ENCODE measurements at regions not wholly inside any gene's neighbourhood (a gene's known extent, or its start where the extent isn't known, plus 50 kb on each side); places are given as distances from the start of the nearest gene placed in this dataset.
A peak's percentile ranks its signal among the peaks of the same experiment; 100 is the strongest.

- Mint-ChIP-seq H3K4me1 (ENCODE audit: low read depth) (no peaks in the 10 kb centered on the region), H3K27me3 (no peaks in the 10 kb centered on the region), H3K27ac (no peak overlapping the region), H3K9me3 (ENCODE audit: low read depth) (no peaks in the 10 kb centered on the region), H3K36me3 (ENCODE audit: insufficient read depth) (peaks cover 5% of the 10 kb centered on the region), H3K4me3 (ENCODE audit: low read depth) (no peak overlapping the region)
- TF ChIP-seq CTCF (IDR thresholded peaks at IDR 0.05; ENCODE audit: unreplicated experiment) = no peak
- DNase-seq (ENCODE audit: low spot score, unreplicated experiment) = no peak
Observed at GRCh38 chr11:70654016-70654415, 255.7 kb downstream of the CTTN start.

- no peak for TF ChIP-seq CTCF (IDR thresholded peaks at IDR 0.05; ENCODE audit: unreplicated experiment)
- no peaks in the 10 kb centered on the region for H3K9me3 Mint-ChIP-seq (ENCODE audit: low read depth)
- no peak overlapping the region for H3K4me3 Mint-ChIP-seq (ENCODE audit: low read depth)
- peaks cover 13% of the 10 kb centered on the region for H3K36me3 Mint-ChIP-seq (ENCODE audit: insufficient read depth)
- H3K4me1 Mint-ChIP-seq (ENCODE audit: low read depth) = no peaks in the 10 kb centered on the region
- H3K27ac Mint-ChIP-seq = no peak overlapping the region
- H3K27me3 Mint-ChIP-seq = no peaks in the 10 kb centered on the region
- DNase-seq (ENCODE audit: low spot score, unreplicated experiment) = no peak
Observed at GRCh38 chr11:70655816-70656215, 257.5 kb downstream of the CTTN start.

- Mint-ChIP-seq H3K9me3 (ENCODE audit: low read depth) (no peaks in the 10 kb centered on the region), H3K4me3 (ENCODE audit: low read depth) (no peak overlapping the region), H3K27ac (peak overlapping the region; percentile 12), H3K36me3 (ENCODE audit: insufficient read depth) (peaks cover 13% of the 10 kb centered on the region), H3K4me1 (ENCODE audit: low read depth) (no peaks in the 10 kb centered on the region), H3K27me3 (peaks cover 3% of the 10 kb centered on the region)
- no peak for DNase-seq (ENCODE audit: low spot score, unreplicated experiment)
- TF ChIP-seq CTCF (IDR thresholded peaks at IDR 0.05; ENCODE audit: unreplicated experiment) = no peak
Observed at GRCh38 chr11:70656252-70656651, 257.9 kb downstream of the CTTN start.

- no peak for DNase-seq (ENCODE audit: low spot score, unreplicated experiment)
- Mint-ChIP-seq H3K4me3 (ENCODE audit: low read depth) (no peak overlapping the region), H3K36me3 (ENCODE audit: insufficient read depth) (peaks cover 16% of the 10 kb centered on the region), H3K9me3 (ENCODE audit: low read depth) (no peaks in the 10 kb centered on the region), H3K27ac (no peak overlapping the region), H3K4me1 (ENCODE audit: low read depth) (peaks cover 5% of the 10 kb centered on the region), H3K27me3 (peaks cover 17% of the 10 kb centered on the region)
- no peak for TF ChIP-seq CTCF (IDR thresholded peaks at IDR 0.05; ENCODE audit: unreplicated experiment)
Observed at GRCh38 chr11:70660059-70660888, 261.9 kb downstream of the CTTN start.

- Mint-ChIP-seq H3K4me3 (ENCODE audit: low read depth) (no peak overlapping the region), H3K27ac (no peak overlapping the region), H3K9me3 (ENCODE audit: low read depth) (no peaks in the 10 kb centered on the region), H3K4me1 (ENCODE audit: low read depth) (peaks cover 5% of the 10 kb centered on the region), H3K36me3 (ENCODE audit: insufficient read depth) (peaks cover 16% of the 10 kb centered on the region), H3K27me3 (peaks cover 17% of the 10 kb centered on the region)
- no peak for TF ChIP-seq CTCF (IDR thresholded peaks at IDR 0.05; ENCODE audit: unreplicated experiment)
- DNase-seq (ENCODE audit: low spot score, unreplicated experiment) = no peak
Observed at GRCh38 chr11:70660889-70661197, 262.5 kb downstream of the CTTN start.
